GM13977 (cell line): ENCODE measurements at regions not wholly inside any gene's neighbourhood (a gene's known extent, or its start where the extent isn't known, plus 50 kb on each side); places are given as distances from the start of the nearest gene placed in this dataset.

Experiments used
- DNase-seq: peaks from one replicate; pipeline ENCODE4 v3.0.0; 2012; ENCODE audit warnings: low spot score
- in situ Hi-C: fragments of 300-500 bp; cut with MboI; formaldehyde crosslinking; loops from one replicate; pipeline ENCODE4 v1.12.0; 2022; ENCODE audit warnings: low sequenced_read_pairs, low pct_unique_long_range_greater_than_20kb, mixed read lengths, inconsistent platforms; ENCODE audit not compliant: unreplicated experiment
- TF ChIP-seq, protein P1 (sequence below): IDR thresholded peaks from 2 replicates; pipeline ENCODE4 v1.5.1; 2012; ENCODE audit warnings: mild to moderate bottlenecking, control low read depth; ENCODE audit not compliant: insufficient read depth; ENCODE audit errors: extremely low read depth, missing control alignments

DNA sequence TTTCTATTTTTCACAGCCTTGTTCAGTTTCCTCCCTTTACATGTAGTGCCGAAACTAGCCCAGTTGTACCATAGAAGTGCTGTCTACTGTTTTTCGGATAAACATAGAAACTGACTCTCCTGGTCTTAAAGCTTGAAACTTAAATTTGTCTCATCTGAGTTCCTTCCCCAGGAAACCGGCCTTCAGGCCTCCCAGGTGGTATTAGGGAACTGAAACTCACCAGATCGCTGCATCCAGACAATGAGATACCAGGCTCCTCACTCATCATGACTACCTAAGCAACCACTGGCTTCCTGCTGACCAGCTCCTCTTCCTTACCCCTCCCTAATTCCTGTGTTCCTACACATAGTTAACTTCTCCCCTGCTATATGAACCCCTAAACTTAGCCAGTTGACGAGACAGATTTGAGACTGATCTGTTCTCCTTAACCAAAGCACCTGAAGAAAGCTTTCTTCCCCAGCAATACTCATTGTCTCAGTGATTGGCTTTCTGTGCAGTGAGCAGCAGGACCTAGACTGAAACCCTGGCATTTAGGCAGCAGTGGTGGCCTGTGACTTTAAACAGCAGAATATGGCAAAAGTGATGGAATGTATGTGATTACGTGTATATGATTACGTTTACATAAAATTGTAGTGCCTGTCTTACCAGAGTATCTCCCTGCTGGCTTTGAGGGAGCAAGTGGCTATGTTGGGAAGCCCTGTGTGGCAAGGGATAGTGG lies 959.1 kb upstream of the LCORL start:
- no peak for DNase-seq
- TF ChIP-seq, protein P1, sequence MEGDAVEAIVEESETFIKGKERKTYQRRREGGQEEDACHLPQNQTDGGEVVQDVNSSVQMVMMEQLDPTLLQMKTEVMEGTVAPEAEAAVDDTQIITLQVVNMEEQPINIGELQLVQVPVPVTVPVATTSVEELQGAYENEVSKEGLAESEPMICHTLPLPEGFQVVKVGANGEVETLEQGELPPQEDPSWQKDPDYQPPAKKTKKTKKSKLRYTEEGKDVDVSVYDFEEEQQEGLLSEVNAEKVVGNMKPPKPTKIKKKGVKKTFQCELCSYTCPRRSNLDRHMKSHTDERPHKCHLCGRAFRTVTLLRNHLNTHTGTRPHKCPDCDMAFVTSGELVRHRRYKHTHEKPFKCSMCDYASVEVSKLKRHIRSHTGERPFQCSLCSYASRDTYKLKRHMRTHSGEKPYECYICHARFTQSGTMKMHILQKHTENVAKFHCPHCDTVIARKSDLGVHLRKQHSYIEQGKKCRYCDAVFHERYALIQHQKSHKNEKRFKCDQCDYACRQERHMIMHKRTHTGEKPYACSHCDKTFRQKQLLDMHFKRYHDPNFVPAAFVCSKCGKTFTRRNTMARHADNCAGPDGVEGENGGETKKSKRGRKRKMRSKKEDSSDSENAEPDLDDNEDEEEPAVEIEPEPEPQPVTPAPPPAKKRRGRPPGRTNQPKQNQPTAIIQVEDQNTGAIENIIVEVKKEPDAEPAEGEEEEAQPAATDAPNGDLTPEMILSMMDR, result no peak
- in situ Hi-C loops, result no loop called here

DNA sequence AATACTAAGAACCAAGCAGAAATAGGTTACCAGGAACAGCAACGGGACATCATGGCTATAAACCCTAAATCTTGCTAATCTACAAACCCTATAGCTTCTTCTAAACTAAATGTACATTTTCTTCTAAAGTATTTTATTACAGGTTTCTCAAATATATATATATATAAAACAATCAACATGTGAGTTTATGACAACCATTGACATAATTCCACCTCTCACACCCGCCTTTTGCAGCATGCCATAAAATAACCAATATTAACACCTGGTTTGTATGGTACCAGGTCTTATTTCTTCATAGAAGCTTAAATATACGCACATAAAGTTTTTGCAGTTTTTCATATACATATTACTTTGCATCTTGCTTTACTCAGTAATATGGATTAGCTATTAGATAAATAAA lies 955.3 kb upstream of the LCORL start:
- TF ChIP-seq, protein P1, result no peak
- in situ Hi-C loops, result no loop called here
- no peak for DNase-seq

DNA sequence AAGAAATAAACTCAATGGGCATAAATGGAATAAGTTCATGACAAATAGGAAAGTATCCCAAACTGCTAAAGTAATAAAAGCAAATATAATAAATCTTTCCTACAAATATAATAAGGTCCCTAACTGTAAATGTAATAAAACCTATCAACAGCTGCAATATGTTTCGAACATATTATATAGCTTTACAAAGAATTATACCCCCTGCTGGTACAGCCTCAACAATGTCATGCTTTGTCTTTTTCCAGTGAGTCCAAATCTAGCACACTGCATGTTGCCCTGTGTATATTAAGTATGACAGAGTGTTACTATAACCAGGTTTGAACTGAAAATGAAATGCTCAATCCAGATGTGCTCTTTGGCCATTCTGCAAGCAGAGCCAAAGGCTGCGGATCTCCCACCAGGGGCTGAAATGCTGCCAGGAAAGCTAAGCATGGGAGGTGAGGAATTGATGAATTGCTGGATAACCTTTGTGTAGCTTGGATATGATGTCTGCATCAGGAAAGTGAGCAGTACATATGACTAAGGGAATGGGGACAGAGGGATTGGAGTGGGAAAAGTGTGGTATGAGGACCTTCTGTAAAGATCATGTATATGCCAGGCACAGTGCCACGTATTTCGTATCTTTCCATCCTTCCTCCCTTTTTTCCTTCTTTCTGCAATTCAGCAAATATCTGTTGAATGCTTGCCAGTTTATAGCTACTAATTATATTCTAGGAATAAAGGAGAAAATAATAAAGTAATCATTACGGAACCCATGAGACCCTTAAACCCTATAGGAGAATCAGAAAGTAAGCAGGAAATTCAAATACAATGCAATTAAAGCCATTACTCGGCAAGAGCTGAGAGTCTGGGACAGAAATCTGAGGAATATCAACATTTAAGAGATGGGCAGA lies 954.6 kb upstream of the LCORL start:
- in situ Hi-C loops, result no loop called here
- no peak for DNase-seq
- TF ChIP-seq, protein P1, result no peak

- TF ChIP-seq, protein P1, result no peak
- no peak for DNase-seq
- in situ Hi-C loops, result no loop called here
Observed at GRCh38 chr4:18973296-18973695, 951.7 kb upstream of the LCORL start.

- in situ Hi-C loops, result no loop called here
Observed at GRCh38 chr4:18961879-18962278, 940.3 kb upstream of the LCORL start.

DNA sequence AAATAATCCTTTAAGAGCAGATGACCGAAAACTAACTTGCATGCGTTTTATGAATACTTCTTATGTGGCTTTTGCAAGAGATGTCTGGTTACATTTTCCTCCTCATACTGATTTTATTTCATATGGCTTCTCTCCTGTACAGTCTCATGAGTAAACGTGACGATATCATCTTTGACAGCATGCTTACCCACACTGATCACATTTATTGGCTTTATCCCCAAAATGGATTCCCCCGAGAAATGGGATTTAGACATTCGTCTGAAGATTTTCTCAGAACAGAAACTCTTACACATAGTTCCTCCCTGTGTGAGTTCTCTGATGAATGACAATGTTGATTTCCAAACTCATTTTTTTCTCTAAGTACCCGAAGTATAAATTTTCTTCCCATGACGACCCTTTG lies 939.7 kb upstream of the LCORL start:
- TF ChIP-seq, protein P1, result no peak
- in situ Hi-C loops, result no loop called here
- DNase-seq, result no peak

More at GRCh38 chr4:18961879-18962278, 940.3 kb upstream of the LCORL start:
- DNase-seq, result no peak
- TF ChIP-seq, protein P1, result no peak
